GM18951 (cell line): ENCODE measurements at regions not wholly inside any gene's neighbourhood (a gene's known extent, or its start where the extent isn't known, plus 50 kb on each side); places are given as distances from the start of the nearest gene placed in this dataset.

Source experiments
- POLR2A ChIP-seq: IDR thresholded peaks from 4 replicates; pipeline ENCODE4 v1.6.1; 2011; ENCODE audit warnings: mild to moderate bottlenecking; ENCODE audit not compliant: insufficient read length, insufficient read depth; ENCODE audit errors: extremely low read depth
- in situ Hi-C: fragments of 300-500 bp; cut with MboI; formaldehyde crosslinking; loops from one replicate; pipeline ENCODE4 v1.12.0; 2022; ENCODE audit warnings: low sequenced_read_pairs, mixed read lengths, inconsistent platforms; ENCODE audit not compliant: unreplicated experiment

DNA sequence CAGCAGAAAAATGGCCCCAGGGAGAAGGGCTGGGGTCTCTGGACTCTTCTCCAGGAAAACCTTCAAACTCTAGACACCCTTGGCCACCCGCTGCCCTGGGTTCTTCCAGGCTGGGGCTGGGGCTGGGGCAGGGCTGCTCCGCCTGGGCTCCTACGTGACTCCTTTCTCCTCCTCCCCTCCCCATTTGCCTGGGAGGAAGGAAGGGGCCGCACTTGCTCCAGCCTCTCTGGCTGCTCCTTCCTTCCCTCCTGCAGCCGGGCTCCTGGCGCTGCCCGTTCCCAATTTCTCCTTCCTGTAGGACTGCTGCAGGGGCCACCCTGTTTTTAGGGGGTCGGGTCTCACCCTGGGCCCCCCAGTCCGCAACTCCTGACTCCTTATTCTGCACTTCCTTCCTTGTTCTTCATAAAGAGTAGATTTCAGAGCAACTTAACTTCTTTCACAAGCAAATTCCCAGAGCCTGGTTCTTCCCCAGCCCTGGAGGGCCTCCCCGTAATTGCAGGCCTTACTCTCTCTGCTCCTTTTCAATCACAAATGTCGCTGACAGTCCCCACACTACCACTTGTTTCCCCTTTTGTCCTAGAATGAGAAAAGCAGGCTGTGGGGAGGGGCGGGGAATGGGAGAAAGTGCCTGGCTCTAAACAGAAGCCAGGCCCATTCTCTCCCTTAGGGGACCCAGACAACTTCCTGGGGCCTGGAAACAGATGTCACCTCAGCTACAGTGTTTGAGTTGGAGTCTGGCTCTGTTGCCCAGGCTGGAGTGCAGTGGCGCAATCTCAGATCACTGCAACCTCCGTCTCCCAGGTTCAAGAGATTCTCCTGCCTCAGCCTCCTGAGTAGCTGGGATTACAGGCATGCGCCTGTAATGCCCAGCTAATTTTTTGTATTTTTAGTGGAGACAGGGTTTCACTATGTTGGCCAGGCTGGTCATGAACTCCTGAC, 137.8 kb downstream of the ENGASE start:
- TF ChIP-seq POLR2A: no peak
- in situ Hi-C loops: no loop called here

DNA sequence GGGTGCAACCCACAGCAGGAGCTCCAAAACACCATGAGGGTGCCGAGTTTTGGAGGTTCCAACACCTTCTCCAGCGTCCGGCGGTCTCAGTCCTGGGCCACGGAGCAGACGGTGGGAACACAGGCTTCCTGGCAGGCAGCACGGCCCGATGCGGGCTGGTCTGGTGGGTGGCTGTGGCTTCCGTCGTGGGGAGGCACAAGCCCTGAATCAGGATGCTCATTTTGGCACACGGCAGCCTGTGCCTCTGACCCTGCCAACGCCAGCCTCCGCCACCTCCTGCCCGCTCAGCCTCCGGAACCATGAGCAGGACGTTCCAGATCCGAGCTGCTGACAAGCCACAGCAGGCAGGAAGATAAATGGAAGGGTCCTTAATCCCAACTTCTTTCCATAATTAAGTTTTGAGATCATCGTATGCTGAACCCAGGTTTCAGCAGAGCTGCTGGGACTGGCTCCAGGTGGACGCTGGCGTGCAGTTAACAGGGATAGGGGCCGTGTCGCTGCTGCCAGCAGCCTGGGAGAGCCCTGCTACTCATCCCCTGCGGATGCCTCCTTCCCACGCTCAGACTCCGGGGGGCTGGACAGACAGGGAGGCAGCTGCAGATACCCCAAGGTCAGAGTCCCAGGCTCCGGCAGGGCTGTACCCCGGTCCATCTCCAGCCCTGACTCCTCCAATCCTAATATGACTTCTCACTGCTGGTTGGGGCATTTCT, 136.6 kb downstream of the ENGASE start:
- no peak for TF ChIP-seq POLR2A

DNA sequence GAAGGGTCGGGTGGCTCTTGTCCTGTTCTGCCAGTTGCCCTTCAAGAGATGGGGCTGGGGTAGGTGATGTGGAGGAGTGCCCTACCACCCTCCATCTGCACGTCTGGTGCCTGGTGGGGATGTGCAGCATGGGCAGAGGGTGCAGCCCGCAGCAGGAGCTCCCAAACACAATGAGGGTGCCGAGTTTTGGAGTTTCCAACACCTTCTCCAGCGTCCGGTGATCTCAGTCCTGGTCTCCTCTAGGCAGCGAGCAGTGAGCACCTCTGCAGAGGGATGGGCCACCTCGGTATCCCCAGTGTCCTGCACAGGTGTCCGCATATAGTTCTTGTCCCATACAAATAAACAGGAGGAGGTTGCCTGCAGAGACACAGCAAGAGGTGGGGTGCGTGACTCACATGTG, 136.0 kb downstream of the ENGASE start:
- no peak for TF ChIP-seq POLR2A
- in situ Hi-C loops: no loop called here

More for the DNA sequence above, 136.6 kb downstream of the ENGASE start:
- in situ Hi-C loops: no loop called here

DNA sequence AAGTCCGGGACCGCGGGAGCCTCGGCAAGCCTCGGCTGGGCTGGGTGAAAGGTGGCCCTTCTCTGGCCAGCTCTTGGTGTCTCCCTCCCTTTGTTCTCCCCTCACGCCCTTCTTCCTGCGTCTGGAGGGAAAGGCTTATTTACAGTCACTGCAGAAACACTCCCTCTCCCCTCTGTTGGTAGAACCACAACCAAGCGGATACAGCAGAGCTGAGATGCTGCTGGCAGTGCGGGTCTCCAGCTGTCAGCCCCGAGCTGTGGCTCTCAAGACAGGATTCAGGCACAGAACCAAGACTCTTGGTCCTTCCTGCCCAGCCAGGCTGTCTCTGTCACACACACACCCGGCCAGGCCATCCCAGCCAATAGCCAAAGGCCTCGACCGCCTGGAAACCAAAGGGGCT, 133.3 kb downstream of the ENGASE start:
- TF ChIP-seq POLR2A: no peak
- in situ Hi-C loops: no loop called here

DNA sequence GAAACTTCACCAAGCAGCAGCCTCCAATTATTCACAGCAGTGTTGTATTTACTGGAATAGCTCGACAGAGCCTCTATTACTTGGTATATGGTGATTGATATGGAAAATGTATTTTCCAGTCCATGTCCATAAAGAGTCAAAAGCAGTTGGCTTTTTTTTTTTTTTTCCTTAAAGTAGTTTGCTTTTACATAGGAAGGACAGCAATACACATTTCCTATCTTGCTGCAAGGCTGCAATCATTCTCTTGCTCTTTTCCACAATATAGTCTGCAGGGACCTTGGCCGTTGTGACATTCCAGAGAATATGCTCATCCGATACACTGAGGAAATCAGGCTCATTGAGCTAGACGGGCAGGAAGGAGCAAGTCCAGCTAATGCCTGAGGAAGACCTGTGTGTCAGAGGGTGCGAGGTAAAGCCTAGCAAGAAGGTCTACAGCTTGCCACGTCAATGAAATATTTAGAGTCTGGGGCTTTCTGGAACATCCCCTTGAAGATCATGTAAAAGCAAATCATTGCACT, 131.1 kb downstream of the ENGASE start:
- TF ChIP-seq POLR2A: no peak
- in situ Hi-C loops: no loop called here

DNA sequence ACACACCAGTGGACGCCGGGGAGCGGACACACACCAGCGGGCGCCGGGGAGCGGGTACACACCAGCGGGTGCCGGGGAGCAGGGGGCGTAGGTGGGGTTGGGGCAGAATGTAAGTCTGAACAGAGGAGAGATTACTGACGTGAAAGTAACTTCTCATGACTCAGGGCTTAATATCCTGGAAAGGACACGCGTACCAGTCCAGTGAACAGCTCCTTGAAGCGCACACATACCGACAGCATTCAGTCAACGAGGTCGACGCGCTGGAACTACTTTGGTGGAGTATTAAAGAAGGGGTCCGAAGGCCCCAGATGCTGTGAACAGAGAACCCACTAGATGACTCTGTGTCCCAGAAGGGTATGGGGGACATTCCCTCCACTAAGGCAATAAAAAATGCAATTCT, 129.6 kb downstream of the ENGASE start:
- no peak for TF ChIP-seq POLR2A
- in situ Hi-C loops: no loop called here

DNA sequence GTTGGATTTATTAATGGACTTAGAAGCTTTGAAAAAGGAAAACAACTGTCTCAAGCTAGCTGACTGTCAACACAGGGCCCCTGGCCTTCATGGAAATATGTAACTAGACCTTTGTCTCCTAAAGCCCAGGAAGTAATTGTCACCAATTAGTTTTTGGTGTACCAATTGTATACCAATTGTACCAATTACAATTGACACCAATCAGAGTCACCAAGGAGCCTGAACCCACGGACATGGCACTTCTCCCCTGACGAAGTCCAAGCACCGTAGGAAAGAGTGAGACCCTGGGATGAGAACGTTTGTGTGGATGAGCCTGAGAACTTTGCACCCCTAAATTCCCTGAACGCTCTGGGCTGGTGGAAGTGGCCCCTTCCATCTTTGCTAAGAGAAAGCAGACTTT, 129.0 kb downstream of the ENGASE start:
- in situ Hi-C loops: no loop called here
- TF ChIP-seq POLR2A: no peak

DNA sequence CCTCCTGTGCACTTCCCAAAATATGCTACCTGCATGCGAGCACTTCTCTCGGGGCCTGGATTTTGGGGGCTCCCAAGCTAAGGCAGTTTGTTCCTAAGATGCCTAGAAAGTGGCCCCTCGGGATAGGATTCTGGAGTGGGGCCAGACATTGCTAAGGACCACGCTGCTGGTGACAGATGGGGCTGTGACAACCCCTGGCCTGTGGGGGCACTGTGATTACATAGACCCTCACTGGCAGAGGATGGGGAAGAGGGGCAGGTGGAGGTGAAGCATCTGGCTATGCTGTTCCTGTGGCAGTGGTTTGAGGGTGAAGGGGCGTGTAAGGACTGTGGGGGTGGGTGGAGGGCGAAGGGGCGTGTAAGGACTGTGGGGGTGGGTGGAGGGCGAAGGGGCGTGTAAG, 128.4 kb downstream of the ENGASE start:
- in situ Hi-C loops: no loop called here
- TF ChIP-seq POLR2A: no peak

DNA sequence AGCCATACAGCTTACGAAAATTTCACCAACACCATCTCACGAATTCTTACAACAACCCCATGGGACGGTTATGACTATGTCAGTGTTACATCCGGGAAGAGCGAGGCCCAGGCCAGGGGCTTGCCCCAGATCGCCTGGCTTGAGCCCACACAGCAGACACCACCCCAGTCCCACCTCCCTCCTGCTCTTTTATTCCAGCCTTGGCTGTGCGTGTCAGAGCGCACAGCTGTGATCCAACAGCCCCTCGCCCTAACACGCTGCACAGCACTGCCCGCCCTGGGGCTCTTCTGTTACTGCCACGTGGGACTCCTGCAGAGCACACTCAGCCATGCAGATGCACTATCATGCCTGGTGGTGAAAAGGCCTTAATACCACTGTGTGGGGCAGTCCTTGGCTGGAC, 127.9 kb downstream of the ENGASE start:
- in situ Hi-C loops: no loop called here
- TF ChIP-seq POLR2A: no peak

DNA sequence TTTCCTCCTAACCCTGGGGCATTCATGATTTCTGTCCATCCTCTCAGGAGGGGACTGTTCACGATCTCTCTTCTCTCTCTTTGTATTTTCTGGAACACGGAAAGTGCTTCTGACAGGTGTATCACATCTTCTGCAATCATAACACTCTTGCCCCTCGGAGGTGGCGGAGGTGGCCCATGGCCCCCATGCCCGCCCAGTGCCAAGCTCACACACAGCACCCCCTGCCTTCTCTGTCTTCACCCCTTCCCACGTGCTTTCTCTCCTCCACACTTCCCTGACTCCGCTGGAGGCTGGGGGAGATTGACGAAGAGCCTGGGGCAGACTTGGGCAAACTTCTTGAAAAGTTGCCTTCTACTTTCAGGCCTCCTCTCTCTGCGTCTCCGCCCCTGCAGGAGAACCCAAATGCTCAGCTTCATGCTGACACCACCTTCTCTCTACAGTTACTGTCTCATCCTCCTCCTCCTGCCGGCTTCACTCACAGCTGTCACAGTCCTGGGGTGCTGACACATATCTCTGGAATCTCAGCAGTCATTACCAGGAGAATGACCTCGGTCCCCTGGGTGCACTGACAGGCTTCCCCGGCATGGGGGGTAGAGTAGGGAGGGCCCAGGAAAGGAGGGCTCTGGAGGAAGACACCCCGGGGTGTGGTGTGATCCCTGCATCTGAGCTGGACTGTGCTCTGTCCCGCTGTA, 127.1 kb downstream of the ENGASE start:
- TF ChIP-seq POLR2A: no peak

DNA sequence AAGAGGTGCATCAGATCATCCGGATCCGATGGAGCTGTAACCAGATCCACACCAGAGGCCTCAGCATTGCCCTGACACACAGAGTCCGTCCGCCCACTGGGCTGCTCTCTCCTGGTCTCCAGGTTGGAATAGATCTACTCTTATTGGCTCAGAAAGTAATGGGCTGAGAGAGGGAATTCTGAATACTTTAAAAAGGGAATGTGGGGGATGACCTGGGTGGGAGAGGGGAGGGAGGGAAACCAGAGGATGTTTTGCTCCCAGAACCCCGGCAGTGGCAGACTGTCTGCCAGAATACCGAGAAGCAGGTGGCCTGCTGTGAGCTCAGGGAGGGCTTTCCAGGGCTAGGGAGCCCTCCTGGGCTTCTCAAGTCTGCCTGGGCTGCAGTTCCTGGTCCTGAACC, 126.5 kb downstream of the ENGASE start:
- in situ Hi-C loops: no loop called here
- TF ChIP-seq POLR2A: no peak

More for the DNA sequence above, 127.1 kb downstream of the ENGASE start:
- in situ Hi-C loops: no loop called here

DNA sequence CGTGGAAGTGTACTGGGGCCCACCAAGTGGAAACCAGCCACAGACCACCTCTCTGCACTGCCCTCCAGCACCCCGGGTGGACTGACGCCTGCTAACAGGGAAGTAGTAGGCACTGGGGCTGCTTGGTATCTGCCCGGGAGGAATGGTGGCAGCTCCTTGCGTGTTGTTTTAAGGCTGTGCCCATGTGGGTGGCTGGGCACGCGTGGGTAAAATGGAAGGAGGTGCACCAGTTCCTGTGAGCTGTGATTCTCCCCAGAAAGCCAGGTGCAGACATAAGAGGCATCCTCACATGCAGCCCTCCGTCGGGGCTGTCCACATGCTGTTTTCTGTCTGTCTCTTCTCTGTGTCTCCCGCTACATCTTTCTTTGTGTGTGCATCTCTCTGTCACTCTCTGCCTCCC, 122.3 kb downstream of the ENGASE start:
- no peak for TF ChIP-seq POLR2A
- in situ Hi-C loops: no loop called here
